Astrocyte (in vitro differentiated cells and primary cell): ENCODE measurements at regions not wholly inside any gene's neighbourhood (a gene's known extent, or its start where the extent isn't known, plus 50 kb on each side); places are given as distances from the start of the nearest gene placed in this dataset.

Source experiments
- DNase-seq: peaks from one replicate; pipeline ENCODE4 v3.0.0-alpha.2; 2010; ENCODE audit warnings: low read depth
- FAIRE-seq: peaks from 2 replicates; lab custom pipeline; 2011; peaks lifted over from hg19 to GRCh38; lab: Jason Lieb, UNC
- H2AFZ ChIP-seq: 2 replicates; pipeline ENCODE4 v1.6.0; 2012; ENCODE audit warnings: low read depth, low read length, inconsistent platforms
- H3K27ac ChIP-seq: 2 replicates; pipeline ENCODE4 v1.5.1; 2011; ENCODE audit warnings: low read depth, low read length, inconsistent platforms
- H3K27me3 ChIP-seq: 2 replicates; pipeline ENCODE4 v1.6.0; 2011; ENCODE audit warnings: low read length, inconsistent platforms; ENCODE audit not compliant: insufficient read depth
- H3K36me3 ChIP-seq: 2 replicates; pipeline ENCODE4 v1.5.1; 2011; ENCODE audit warnings: low read length, inconsistent platforms; ENCODE audit not compliant: insufficient read depth
- H3K4me1 ChIP-seq: 2 replicates; pipeline ENCODE4 v1.5.1; 2011; ENCODE audit warnings: low read length, inconsistent platforms; ENCODE audit not compliant: insufficient read depth
- H3K4me2 ChIP-seq: 2 replicates; pipeline ENCODE4 v1.6.0; 2012; ENCODE audit warnings: low read length, inconsistent platforms
- H3K4me3 ChIP-seq: 2 replicates; pipeline ENCODE4 v1.5.1; 2011; ENCODE audit warnings: low read depth, mild to moderate bottlenecking, low read length, inconsistent platforms; ENCODE audit not compliant: insufficient read depth
- H3K79me2 ChIP-seq: 2 replicates; pipeline ENCODE4 v1.6.0; 2012; ENCODE audit warnings: mild to moderate bottlenecking, low read length, inconsistent platforms; ENCODE audit not compliant: insufficient read depth
- H3K9ac ChIP-seq: 2 replicates; pipeline ENCODE4 v1.6.0; 2012; ENCODE audit warnings: mild to moderate bottlenecking, low read length, inconsistent platforms
- H3K9me3 ChIP-seq: 2 replicates; pipeline ENCODE4 v1.5.1; 2012; ENCODE audit warnings: low read depth, mild to moderate bottlenecking, low read length, inconsistent platforms; ENCODE audit not compliant: insufficient read depth
- H4K20me1 ChIP-seq: 2 replicates; pipeline ENCODE4 v1.6.0; 2012; ENCODE audit warnings: low read length, inconsistent platforms; ENCODE audit not compliant: insufficient read depth
- H3K27ac Mint-ChIP-seq: one replicate; pipeline ENCODE4 v1.8.0; 2021; ENCODE audit warnings: mild to moderate bottlenecking, mixed read lengths; ENCODE audit not compliant: unreplicated experiment
- H3K27me3 Mint-ChIP-seq: one replicate; pipeline ENCODE4 v1.8.0; 2021; ENCODE audit warnings: low read depth, mixed read lengths; ENCODE audit not compliant: unreplicated experiment
- H3K36me3 Mint-ChIP-seq: one replicate; pipeline ENCODE4 v1.8.0; 2021; ENCODE audit warnings: low read depth, mixed read lengths; ENCODE audit not compliant: unreplicated experiment
- H3K4me1 Mint-ChIP-seq: one replicate; pipeline ENCODE4 v1.8.0; 2021; ENCODE audit warnings: low read depth, mixed read lengths; ENCODE audit not compliant: unreplicated experiment
- H3K4me3 Mint-ChIP-seq: one replicate; pipeline ENCODE4 v1.8.0; 2021; ENCODE audit warnings: mild to moderate bottlenecking, moderate library complexity, mixed read lengths; ENCODE audit not compliant: unreplicated experiment
- H3K9me3 Mint-ChIP-seq: one replicate; pipeline ENCODE4 v1.8.0; 2021; ENCODE audit warnings: mild to moderate bottlenecking, mixed read lengths; ENCODE audit not compliant: unreplicated experiment
- EZH2 ChIP-seq: IDR thresholded peaks from 2 replicates; pipeline ENCODE4 v1.6.1; 2012; ENCODE audit warnings: mild to moderate bottlenecking, low read length, inconsistent platforms; ENCODE audit not compliant: insufficient read depth
- TF ChIP-seq, protein P1 (sequence below): IDR thresholded peaks from 2 replicates; pipeline ENCODE4 v1.5.1; 2011; ENCODE audit warnings: low read depth, mild to moderate bottlenecking, inconsistent platforms, low read length, moderate library complexity; ENCODE audit not compliant: insufficient read depth

DNA sequence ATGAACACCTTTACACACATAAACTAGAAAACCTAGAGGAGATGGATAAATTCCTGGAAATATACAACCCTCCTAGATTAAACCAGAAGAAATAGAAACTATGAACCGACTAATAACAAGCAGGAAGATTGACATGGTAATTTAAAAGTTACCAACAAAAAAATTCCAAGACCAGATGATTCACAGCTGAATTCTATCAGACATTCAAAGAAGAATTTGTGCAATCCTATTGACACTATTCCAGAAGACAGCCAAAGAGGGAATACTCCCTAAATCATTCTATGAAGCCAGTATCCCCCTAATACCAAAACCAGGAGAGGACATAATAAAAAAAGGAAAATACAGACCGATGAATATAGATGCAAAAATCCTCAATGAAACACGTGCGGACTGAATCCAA is 102.6 kb upstream of the KRR1 start:
- Histone ChIP-seq H3K27ac (no peak overlapping the region), H3K4me3 (no peak overlapping the region), H3K9ac (no peak overlapping the region), H3K4me2 (no peak overlapping the region), H2AFZ (no peak overlapping the region), H3K4me1 (no peaks in the 10 kb centered on the region), H3K9me3 (no peaks in the 10 kb centered on the region), H3K27me3 (no peaks in the 10 kb centered on the region), H3K79me2 (no peaks in the 10 kb centered on the region), H4K20me1 (no peaks in the 10 kb centered on the region), H3K36me3 (no peaks in the 10 kb centered on the region)
- peaks cover 8% of the 10 kb centered on the region for H3K9me3 Mint-ChIP-seq
- H3K36me3 Mint-ChIP-seq = no peaks in the 10 kb centered on the region
- DNase-seq (peak; percentile 26), FAIRE-seq (no peak)
- no peak overlapping the region for H3K27ac Mint-ChIP-seq
- no peaks in the 10 kb centered on the region for H3K27me3 Mint-ChIP-seq
- no peak for TF ChIP-seq EZH2
- TF ChIP-seq, protein P1, sequence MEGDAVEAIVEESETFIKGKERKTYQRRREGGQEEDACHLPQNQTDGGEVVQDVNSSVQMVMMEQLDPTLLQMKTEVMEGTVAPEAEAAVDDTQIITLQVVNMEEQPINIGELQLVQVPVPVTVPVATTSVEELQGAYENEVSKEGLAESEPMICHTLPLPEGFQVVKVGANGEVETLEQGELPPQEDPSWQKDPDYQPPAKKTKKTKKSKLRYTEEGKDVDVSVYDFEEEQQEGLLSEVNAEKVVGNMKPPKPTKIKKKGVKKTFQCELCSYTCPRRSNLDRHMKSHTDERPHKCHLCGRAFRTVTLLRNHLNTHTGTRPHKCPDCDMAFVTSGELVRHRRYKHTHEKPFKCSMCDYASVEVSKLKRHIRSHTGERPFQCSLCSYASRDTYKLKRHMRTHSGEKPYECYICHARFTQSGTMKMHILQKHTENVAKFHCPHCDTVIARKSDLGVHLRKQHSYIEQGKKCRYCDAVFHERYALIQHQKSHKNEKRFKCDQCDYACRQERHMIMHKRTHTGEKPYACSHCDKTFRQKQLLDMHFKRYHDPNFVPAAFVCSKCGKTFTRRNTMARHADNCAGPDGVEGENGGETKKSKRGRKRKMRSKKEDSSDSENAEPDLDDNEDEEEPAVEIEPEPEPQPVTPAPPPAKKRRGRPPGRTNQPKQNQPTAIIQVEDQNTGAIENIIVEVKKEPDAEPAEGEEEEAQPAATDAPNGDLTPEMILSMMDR = no peak
- no peak overlapping the region for H3K4me3 Mint-ChIP-seq
- H3K4me1 Mint-ChIP-seq = no peaks in the 10 kb centered on the region

DNA sequence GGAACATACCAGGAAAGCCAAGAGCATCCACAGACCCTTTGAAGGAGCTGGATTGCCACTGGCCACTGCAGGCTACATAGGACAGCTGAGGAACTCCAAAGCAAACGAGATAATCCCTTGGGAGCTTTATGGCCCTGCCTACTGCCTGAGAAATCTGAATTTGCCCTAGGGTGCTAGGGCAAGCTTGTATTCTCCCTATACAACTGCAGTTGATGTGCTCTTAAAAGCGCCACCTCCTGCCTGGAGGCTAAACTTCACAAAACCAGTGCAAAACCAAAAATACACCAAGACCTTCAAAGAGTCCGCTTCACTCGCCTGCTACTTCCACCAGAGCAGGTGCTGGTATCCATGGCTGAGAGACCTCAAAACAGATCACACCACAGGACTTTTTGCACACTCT is 99.6 kb upstream of the KRR1 start:
- peaks cover 8% of the 10 kb centered on the region for H3K9me3 Mint-ChIP-seq
- DNase-seq = no peak

DNA sequence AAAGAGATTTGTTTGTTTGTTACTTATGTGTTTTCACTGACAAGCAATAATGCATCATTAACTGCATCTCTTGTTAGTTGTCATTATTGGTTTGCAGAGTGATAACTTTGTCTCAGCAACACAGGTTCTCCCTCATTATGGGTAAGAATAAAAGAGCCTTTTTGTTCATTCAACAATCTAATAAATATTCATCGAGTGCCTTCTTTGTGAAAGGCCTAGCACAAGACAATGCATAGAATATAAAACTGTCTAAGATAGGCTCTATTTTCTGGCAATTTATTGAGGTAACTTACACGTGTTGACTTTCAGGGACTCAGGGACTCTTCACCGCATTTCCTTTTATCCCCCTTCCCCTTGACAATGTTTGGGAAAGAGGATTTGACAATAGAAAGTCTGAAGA is 95.5 kb upstream of the KRR1 start:
- FAIRE-seq = no peak
- TF ChIP-seq, protein P1 = no peak
- TF ChIP-seq EZH2 = no peak
- H3K4me2 ChIP-seq = no peak overlapping the region
- Mint-ChIP-seq H3K36me3 (no peaks in the 10 kb centered on the region), H3K27me3 (no peaks in the 10 kb centered on the region), H3K4me3 (no peak overlapping the region), H3K9me3 (no peaks in the 10 kb centered on the region), H3K4me1 (no peaks in the 10 kb centered on the region), H3K27ac (no peak overlapping the region)
- H3K9me3 ChIP-seq = no peaks in the 10 kb centered on the region
- H3K4me3 ChIP-seq = no peak overlapping the region
- DNase-seq = no peak
- H3K9ac ChIP-seq = no peak overlapping the region
- H3K27ac ChIP-seq = no peak overlapping the region
- no peaks in the 10 kb centered on the region for H3K79me2 ChIP-seq
- no peak overlapping the region for H2AFZ ChIP-seq
- H3K36me3 ChIP-seq = no peaks in the 10 kb centered on the region
- no peaks in the 10 kb centered on the region for H3K4me1 ChIP-seq
- no peaks in the 10 kb centered on the region for H4K20me1 ChIP-seq
- H3K27me3 ChIP-seq = no peaks in the 10 kb centered on the region

More for the DNA sequence above, 99.6 kb upstream of the KRR1 start:
- Histone ChIP-seq H3K4me3 (no peak overlapping the region), H3K27ac (no peak overlapping the region), H4K20me1 (no peaks in the 10 kb centered on the region), H2AFZ (no peak overlapping the region), H3K79me2 (no peaks in the 10 kb centered on the region), H3K4me1 (no peaks in the 10 kb centered on the region), H3K9me3 (no peaks in the 10 kb centered on the region), H3K4me2 (no peak overlapping the region), H3K27me3 (no peaks in the 10 kb centered on the region), H3K36me3 (no peaks in the 10 kb centered on the region), H3K9ac (no peak overlapping the region)
- TF ChIP-seq EZH2 = no peak
- TF ChIP-seq, protein P1 = no peak
- Mint-ChIP-seq H3K4me1 (no peaks in the 10 kb centered on the region), H3K36me3 (no peaks in the 10 kb centered on the region), H3K27ac (no peak overlapping the region), H3K4me3 (no peak overlapping the region), H3K27me3 (no peaks in the 10 kb centered on the region)
- FAIRE-seq = no peak
